SK-N-MC (cell line): ENCODE measurements at regions not wholly inside any gene's neighbourhood (a gene's known extent, or its start where the extent isn't known, plus 50 kb on each side); places are given as distances from the start of the nearest gene placed in this dataset.

ENCODE experiments used
- EZH2 ChIP-seq: fragments of 200-600 bp; sonication (generic); IDR thresholded peaks from one replicate; pipeline ENCODE4 v1.6.1; 2017; ENCODE audit warnings: antibody characterized with exemption
- POLR2AphosphoS5 ChIP-seq: IDR thresholded peaks from 2 replicates; pipeline ENCODE4 v1.6.1; 2012; ENCODE audit warnings: mild to moderate bottlenecking, low read depth, low read length, borderline replicate concordance

DNA sequence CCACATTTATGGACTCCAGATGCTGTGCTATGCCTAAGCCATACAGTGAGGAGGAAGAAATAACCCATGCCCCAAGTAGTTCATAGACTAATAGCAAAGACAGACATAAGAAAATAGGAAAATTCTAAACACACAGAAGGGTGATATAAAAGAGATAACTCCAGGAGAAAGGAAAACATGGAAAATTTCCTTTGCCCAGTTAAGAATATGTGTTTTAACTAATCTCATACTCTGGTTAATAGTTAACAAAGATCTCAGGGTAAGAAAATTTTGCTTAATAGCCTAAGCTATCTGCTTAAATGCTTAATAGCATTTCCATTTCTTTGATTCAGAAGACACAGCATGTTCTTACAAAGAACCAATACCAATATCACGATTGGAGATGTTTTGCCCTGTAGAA is 358.0 kb downstream of the MSX2 start:
- no peak for TF ChIP-seq POLR2AphosphoS5
- no peak for TF ChIP-seq EZH2
